HG03439 (cell line): ENCODE measurements at regions not wholly inside any gene's neighbourhood (a gene's known extent, or its start where the extent isn't known, plus 50 kb on each side); places are given as distances from the start of the nearest gene placed in this dataset.

Experiments used
- ATAC-seq: cut with Tn5 transposase; IDR thresholded peaks from one replicate; pipeline ENCODE4 v1.9.1; 2021; ENCODE audit warnings: mild to moderate bottlenecking, moderate library complexity; ENCODE audit not compliant: unreplicated experiment

GRCh38 chr5:76030343-76030742, 52.8 kb upstream of the SV2C start:
- no peak for ATAC-seq

GRCh38 chr5:76029739-76030138, 53.4 kb upstream of the SV2C start:
- ATAC-seq, result no peak

- ATAC-seq, result no peak
Measured at GRCh38 chr5:76025790-76026189, 57.4 kb upstream of the SV2C start.

GRCh38 chr5:76025069-76025468, 58.1 kb upstream of the SV2C start:
- ATAC-seq, result no peak

GRCh38 chr5:76022611-76023010, 60.6 kb upstream of the SV2C start:
- no peak for ATAC-seq

- ATAC-seq, result no peak
Measured at GRCh38 chr5:76021936-76022584, 61.1 kb upstream of the SV2C start.

- no peak for ATAC-seq
Measured at GRCh38 chr5:76016258-76016657, 66.9 kb upstream of the SV2C start.

GRCh38 chr5:76014005-76014404, 69.2 kb upstream of the SV2C start:
- no peak for ATAC-seq

GRCh38 chr5:76007904-76008303, 75.3 kb upstream of the SV2C start:
- no peak for ATAC-seq

- ATAC-seq, result no peak
Measured at GRCh38 chr5:76000582-76000981, 82.6 kb upstream of the SV2C start.

- no peak for ATAC-seq
Measured at GRCh38 chr5:75993643-75994520, 89.3 kb upstream of the SV2C start.

GRCh38 chr5:75993183-75993582, 90.0 kb upstream of the SV2C start:
- no peak for ATAC-seq

- ATAC-seq, result no peak
Measured at GRCh38 chr5:75992753-75993152, 90.4 kb upstream of the SV2C start.

- ATAC-seq, result no peak
Measured at GRCh38 chr5:75985077-75985476, 98.1 kb upstream of the SV2C start.

- no peak for ATAC-seq
Measured at GRCh38 chr5:75975496-75975895, 107.7 kb upstream of the SV2C start.

- ATAC-seq, result no peak
Measured at GRCh38 chr5:75965292-75965691, 117.9 kb upstream of the SV2C start.

- ATAC-seq, result no peak
Measured at GRCh38 chr5:75964008-75964407, 119.2 kb upstream of the SV2C start.

- no peak for ATAC-seq
Measured at GRCh38 chr5:75963554-75963953, 119.6 kb upstream of the SV2C start.

- no peak for ATAC-seq
Measured at GRCh38 chr5:75961818-75962217, 121.4 kb upstream of the SV2C start.

- no peak for ATAC-seq
Measured at GRCh38 chr5:75960129-75960528, 123.1 kb upstream of the SV2C start.

GRCh38 chr5:75952963-75953362, 130.2 kb upstream of the SV2C start:
- no peak for ATAC-seq

GRCh38 chr5:75952291-75952690, 130.9 kb upstream of the SV2C start:
- no peak for ATAC-seq
